GM18907 (cell line): ENCODE measurements at regions not wholly inside any gene's neighbourhood (a gene's known extent, or its start where the extent isn't known, plus 50 kb on each side); places are given as distances from the start of the nearest gene placed in this dataset.

ENCODE experiments used
- ATAC-seq: cut with Tn5 transposase; IDR thresholded peaks from one replicate; pipeline ENCODE4 v1.9.1; 2021; ENCODE audit warnings: mild to moderate bottlenecking, moderate library complexity; ENCODE audit not compliant: unreplicated experiment

- no peak for ATAC-seq
Measured at GRCh38 chr7:125675640-125676039, 746.0 kb upstream of the POT1 start.

GRCh38 chr7:125675169-125675568 is 745.5 kb upstream of the POT1 start:
- ATAC-seq: no peak

- ATAC-seq: no peak
Measured at GRCh38 chr7:125670926-125671572, 741.4 kb upstream of the POT1 start.

- no peak for ATAC-seq
Measured at GRCh38 chr7:125668321-125668993, 738.8 kb upstream of the POT1 start.

GRCh38 chr7:125664625-125665024 is 735.0 kb upstream of the POT1 start:
- ATAC-seq: no peak

- no peak for ATAC-seq
Measured at GRCh38 chr7:125663961-125664360, 734.3 kb upstream of the POT1 start.

- ATAC-seq: no peak
Measured at GRCh38 chr7:125661677-125662076, 732.1 kb upstream of the POT1 start.

GRCh38 chr7:125661006-125661405 is 731.4 kb upstream of the POT1 start:
- no peak for ATAC-seq

- no peak for ATAC-seq
Measured at GRCh38 chr7:125654076-125654475, 724.5 kb upstream of the POT1 start.

GRCh38 chr7:125651823-125652528 is 722.4 kb upstream of the POT1 start:
- ATAC-seq: no peak

- no peak for ATAC-seq
Measured at GRCh38 chr7:125648543-125648942, 718.9 kb upstream of the POT1 start.

GRCh38 chr7:125645770-125646169 is 716.1 kb upstream of the POT1 start:
- ATAC-seq: no peak

GRCh38 chr7:125644109-125644508 is 714.5 kb upstream of the POT1 start:
- no peak for ATAC-seq

GRCh38 chr7:125643302-125643701 is 713.7 kb upstream of the POT1 start:
- ATAC-seq: no peak

- ATAC-seq: no peak
Measured at GRCh38 chr7:125641884-125642283, 712.3 kb upstream of the POT1 start.

GRCh38 chr7:125636320-125636962 is 706.8 kb upstream of the POT1 start:
- ATAC-seq: no peak

- ATAC-seq: no peak
Measured at GRCh38 chr7:125618516-125618915, 688.9 kb upstream of the POT1 start.

GRCh38 chr7:125611582-125611981 is 682.0 kb upstream of the POT1 start:
- no peak for ATAC-seq

GRCh38 chr7:125606671-125607070 is 677.0 kb upstream of the POT1 start:
- no peak for ATAC-seq

GRCh38 chr7:125605241-125605640 is 675.6 kb upstream of the POT1 start:
- no peak for ATAC-seq

- ATAC-seq: no peak
Measured at GRCh38 chr7:125602441-125602840, 672.8 kb upstream of the POT1 start.

- ATAC-seq: no peak
Measured at GRCh38 chr7:125599387-125599786, 669.8 kb upstream of the POT1 start.
